GM18526 (cell line): ENCODE measurements at regions not wholly inside any gene's neighbourhood (a gene's known extent, or its start where the extent isn't known, plus 50 kb on each side); places are given as distances from the start of the nearest gene placed in this dataset.

Experiments
- POLR2A ChIP-seq: IDR thresholded peaks from 3 replicates; pipeline ENCODE4 v1.6.1; 2011; ENCODE audit not compliant: insufficient read length; ENCODE audit errors: extremely low read depth

DNA sequence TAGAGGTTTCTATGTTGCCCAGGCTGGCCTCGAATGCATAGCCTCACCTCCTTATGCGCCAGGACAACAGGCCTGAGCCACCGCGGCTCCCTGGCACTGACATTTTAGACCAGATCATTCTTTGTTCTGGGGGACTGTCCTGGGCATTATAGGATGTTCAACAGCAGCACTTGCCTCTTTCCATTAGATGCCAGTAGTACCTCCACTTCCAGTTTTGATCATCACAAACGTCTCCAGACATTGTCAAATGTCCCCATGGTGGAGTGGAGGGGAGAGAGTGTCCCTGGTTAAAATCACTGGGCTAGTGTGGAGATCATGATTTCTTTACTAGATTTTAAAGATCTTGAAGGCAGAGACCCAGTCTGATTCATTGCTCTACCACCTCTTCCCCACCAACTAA is 125.2 kb upstream of the MKLN1 start:
- no peak for TF ChIP-seq POLR2A

DNA sequence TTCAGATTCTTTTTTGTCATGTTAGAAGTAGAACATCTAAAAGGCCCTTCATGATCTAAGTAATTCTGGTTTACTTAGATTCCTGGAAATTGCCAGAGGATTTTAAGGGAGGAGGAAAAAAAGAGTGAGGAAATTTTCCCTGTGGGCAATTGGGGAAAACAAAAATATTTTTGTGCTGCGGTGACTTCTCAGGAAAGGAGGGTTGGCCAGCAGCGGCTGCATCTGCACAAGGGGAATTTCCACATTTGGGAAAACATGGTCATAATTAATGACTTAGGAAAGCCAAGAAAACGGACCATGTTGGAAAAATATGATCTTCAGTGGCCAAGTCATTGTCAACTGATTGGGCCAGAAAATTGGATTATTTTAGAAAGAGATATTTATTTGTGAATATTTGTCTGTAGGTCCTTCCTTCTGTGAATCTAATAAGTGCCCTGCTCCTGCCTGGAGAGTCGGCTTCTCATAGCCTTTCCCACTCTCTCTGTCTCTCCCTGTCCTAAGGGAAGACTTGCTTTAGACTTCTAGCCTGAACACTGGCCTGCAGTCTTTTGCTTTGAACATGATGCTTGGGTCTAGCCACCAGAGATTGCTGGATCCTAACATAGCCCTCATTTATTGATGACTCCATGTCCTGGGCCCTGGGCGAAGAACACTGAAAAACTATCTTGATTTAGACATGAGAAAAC is 124.2 kb upstream of the MKLN1 start:
- no peak for TF ChIP-seq POLR2A

DNA sequence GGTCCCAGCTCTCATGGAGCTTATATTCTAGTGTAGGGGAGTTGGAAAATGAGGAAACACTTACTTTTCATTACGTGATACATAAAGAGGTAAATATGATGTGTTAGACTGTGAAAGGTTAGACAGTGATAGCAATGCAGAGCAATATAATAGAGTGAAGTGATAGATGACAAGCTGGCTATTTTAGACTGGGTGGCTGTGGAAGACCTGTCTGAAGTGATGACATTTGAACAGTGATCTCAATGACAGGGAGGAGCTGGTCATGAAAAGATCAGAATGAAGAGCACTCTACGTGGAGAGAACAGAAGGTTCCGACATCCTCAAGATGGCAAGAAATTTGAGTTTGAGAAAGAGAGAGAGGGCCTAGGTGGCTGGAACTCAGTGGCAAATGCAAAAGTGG is 118.9 kb upstream of the MKLN1 start:
- no peak for TF ChIP-seq POLR2A

DNA sequence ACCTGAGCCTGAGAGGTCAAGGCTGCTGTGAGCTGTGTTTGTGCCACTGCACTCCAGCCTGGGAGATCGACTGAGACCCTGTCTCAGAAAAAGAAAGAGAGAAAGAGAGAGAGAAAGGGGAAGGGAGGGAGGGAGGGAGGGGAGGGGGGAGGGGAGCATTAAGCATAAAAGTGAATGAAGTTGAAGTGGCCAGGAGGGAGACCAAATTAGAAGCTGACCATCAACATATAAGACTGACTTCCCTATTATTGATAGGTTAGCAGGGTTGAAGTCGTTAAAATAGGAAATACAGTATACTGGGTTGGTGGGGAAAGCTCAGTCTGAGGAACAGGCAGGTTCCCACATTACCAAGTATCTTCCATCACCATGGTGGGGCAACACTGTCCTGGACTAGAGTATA is 117.1 kb upstream of the MKLN1 start:
- TF ChIP-seq POLR2A = no peak

DNA sequence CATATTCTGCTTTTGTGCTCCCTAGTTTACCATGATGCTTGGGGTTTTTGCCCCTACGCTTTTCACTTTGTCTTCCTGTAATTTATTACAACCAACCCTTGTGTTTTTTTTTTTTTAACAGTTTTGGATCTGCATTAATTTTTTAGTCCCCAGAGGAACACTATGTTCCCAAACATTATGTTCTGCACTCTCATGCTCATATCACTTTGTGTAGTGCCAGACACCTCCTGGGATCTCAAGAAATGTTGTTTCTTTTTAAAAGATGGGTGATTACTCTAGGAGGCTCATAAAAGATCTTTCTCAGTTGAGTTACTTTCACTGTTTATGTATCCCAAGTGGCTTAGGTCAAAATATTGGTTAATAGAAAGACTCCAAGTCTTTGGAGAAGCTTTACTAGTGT is 116.2 kb upstream of the MKLN1 start:
- no peak for TF ChIP-seq POLR2A

DNA sequence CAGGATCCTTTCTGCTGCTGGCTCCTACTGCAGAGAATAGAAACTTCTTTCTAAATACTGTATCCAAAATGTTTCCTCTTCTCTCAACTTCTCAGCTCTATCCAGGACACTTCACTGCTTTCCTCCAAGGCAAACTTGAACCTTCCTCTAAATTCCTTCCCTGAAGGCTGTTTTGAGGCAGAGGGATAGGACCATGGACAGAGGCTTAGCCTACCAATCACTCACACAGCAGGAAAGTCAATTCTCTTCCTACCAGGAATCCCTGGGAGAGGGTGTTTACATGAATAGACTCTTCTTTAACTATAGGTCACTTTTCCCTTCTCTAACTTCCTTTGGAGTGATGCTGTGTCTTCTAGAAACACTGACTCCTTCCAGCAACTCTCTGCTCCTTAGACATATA is 115.6 kb upstream of the MKLN1 start:
- TF ChIP-seq POLR2A = no peak

DNA sequence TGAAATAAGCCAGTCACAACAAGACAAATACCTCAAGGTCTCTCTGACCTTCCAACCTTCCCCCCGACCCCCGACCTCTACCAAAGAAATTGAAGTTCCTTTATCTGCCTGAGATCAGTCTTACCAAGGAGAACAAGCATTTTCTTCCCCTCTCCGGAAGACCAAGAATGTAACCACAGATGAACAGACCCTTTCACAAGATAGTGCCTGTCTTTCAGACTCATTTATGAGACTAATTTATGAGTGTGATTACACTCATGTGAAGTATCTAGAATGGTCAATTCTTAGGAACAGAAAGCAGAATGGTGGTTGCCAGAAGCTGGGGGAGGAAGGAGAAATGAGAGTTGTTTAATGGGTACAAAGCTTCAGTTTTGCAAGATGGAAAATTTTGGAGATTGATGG is 108.9 kb upstream of the MKLN1 start:
- TF ChIP-seq POLR2A = no peak

DNA sequence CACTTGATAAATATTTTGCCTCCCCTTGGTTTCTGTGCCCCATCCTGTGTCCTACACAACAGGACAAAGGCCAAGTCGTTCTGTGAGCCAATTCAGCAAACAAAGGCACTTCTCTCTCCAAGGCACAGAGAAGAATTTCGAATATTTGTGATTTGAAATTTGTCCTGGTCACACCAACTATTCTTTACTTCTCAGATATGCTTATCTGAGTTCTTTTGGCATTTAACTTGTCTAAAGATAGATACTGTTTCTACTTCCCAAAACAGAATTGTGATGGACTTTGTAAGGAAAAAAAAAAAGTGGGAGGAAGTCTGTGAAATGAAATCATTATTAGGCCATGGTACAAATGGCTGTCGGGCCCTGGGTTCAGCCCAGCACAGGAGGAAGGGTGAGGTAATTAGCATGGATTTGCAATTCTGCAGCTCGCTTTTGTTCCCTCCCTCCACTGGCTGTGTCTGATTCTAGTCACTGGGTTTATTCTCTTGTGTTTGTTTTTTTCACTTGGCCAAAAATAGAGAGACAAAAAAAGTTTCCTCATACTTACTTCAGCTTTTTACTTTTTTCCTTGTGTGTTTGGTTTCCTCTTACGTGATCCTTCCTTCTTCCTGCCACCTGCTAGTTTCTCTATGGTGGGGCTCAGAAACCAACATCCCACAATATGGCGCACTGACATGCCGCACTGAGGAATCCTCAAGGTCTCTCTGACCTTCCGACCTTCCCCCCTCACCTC is 108.2 kb upstream of the MKLN1 start:
- TF ChIP-seq POLR2A = no peak

DNA sequence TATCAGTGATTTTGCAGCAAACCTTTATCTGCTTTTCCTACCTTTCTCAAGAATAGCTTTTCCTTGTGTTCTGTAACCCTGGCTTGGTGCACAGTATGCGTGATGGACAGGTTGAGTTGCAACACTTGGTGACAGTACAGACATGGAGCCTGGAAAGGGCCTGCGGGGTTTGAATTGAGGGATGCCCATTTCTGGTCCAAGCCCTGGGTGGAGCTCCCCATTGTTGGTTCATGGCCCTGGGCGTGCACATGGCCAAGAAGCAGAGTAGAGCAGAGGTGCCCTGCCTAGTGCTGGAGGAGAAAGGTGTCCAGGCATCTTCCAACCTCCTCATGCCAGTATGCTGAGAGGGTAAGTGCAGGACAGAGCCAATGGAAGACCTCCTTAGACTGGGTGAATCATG is 106.6 kb upstream of the MKLN1 start:
- TF ChIP-seq POLR2A = no peak

DNA sequence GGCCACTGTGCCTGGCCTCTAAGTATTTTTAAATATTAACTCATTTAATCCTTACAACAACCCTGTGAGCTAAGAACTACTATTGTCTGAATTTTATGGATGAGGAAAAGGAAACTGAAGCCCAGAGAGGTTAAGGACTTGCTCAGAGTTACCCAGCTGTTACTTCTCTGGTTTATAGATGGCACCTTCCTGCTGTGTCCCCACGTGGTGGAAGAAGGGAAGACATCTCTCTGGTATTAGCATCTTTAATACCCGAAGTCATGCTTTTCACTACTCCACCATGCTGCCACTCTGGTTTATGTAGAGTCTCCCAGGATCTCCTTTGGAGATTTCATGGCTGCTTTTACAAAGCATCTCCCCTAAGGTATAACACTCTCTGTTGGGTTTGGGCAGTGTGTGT is 105.5 kb upstream of the MKLN1 start:
- no peak for TF ChIP-seq POLR2A

DNA sequence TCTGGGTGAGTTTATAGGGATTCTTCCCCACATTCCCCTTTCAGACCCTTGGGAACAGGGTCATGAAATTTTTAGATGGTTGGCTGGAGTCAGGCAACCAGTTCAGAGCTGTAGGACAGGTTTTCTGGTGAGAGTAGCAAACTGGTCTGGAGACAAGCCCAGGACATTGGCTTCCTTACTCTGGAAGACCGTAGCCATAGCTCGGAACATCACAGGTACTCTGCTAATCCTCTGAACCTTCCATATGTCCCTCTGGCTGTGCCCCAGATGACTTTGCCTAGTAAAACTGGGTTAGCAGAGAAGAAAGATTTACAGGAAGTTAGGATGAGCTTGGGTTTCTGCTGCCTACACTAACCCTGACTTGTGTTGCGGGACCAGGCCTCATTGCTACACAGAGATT is 104.5 kb upstream of the MKLN1 start:
- TF ChIP-seq POLR2A = no peak

DNA sequence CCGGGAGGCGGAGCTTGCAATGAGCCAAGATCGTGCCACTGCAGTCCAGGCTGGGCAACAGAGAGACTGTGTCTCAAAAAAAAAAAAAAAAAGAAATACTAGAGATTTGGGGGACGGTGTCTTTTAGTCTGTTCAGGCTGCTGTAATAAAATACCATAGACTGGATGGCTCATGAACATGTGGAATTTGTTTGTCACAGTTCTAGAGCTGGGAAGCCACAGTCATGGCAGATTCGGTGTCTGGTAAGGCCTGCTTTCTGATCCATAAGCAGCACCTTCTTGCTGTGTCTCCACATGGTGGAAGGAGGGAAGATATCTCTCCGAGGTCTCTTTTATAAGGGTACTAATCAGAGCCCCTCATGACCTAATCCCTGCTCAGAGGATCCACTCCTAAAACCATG is 102.7 kb upstream of the MKLN1 start:
- no peak for TF ChIP-seq POLR2A

DNA sequence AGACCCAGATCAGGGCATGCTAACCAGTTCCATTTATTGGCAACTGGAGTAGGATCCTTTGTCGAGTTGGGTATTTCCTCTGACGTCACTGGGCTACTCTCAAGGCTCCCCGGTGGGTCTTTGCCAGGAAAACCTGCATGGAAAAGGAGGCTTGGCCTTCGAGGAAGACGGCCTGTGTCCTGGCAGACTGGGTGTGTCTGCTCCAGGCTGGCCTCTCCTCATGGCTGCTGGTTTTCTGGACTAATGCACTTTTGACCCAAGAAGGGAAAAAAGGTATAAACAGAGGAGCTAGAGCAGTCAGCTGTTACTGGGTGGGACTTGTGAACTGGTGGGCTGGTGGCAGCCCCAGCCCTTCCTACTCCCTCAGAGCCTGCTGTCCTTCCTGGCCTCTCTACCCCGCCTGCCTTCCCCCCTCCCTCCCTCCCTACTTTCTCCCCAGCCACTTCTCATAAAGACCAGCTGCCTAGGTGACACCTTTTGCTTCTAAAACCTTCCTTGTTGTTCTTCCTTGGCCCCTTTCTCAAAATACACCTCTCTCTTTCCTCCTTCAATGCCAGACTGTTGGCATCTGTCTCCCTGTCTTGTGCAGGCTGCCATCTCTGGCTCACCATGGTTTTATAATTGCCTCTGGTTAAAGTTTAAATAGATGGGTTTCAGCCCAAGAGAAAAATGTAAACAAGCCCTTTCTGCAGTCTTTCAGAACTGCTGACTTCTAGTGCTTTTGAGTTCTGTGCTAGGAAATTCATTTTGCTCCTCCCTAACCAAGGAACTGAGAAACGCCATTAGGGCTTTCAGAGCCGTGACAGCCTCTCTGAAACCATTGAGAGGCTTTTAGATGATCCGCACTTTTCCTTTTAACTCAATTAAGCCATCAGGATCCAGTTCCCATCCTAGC is 101.8 kb upstream of the MKLN1 start:
- no peak for TF ChIP-seq POLR2A

DNA sequence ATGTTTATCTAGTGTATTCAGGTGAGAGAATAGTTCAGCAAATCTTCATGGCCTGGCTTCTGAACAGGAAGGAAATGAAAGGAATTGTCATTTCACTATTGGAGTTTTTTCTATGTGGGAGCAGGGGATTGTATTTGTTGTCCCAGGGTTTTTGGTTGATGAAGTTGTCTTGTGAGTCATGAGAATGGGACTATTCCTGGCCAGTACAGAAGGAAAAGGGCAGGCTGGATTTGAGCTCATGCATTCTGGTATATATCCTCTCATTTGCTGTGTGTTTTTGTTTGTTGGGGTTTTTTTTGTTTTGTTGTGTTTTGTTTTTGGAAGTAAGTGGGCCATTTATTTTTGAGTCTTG is 101.2 kb upstream of the MKLN1 start:
- no peak for TF ChIP-seq POLR2A

DNA sequence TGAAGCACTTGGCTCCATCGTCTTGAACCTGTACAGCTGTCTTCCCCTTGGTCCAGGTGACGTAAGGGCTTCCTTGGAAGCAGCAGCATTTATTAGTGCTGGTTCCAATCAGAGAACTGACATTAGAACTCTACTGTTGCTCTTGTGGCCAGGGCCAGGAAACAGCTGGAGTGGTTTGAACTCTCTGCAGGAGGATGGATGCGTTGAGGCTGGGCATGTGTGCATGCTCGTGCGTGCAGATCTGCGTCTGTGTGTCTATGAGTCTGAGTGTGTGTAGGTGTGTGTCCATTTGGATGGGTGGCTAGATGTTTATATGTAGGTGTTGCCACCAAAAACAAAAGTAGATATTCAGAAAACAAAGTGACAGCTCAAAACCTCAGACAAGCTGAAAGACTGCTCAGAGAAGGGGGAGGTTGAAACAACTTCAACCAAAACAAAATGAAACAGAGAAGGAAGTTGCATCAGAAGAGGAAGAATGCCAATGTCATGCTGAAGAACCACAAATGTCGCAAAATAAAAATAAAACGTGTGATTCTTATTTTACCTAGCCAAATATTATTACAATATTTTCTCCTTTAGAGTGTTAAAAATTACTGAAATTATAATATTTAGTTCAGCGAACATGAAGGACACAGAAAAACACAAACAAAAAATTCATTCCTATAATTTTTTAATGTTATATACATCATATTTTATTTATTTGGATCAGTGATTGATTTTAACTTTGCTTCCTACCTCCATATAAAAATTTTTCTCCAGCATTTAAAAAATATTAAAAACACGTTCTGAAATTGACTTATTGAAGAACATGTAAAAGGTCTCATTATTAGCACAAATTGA is 96.1 kb upstream of the MKLN1 start:
- no peak for TF ChIP-seq POLR2A
